GM18868 (cell line): ENCODE measurements at regions not wholly inside any gene's neighbourhood (a gene's known extent, or its start where the extent isn't known, plus 50 kb on each side); places are given as distances from the start of the nearest gene placed in this dataset.

ENCODE experiments used
- ATAC-seq: cut with Tn5 transposase; IDR thresholded peaks from one replicate; pipeline ENCODE4 v1.9.1; 2021; ENCODE audit warnings: mild to moderate bottlenecking, moderate library complexity; ENCODE audit not compliant: unreplicated experiment

- no peak for ATAC-seq
Measured at GRCh38 chr20:43804781-43805180, 78.0 kb upstream of the GTSF1L start.

- ATAC-seq, result no peak
Measured at GRCh38 chr20:43803276-43803675, 76.5 kb upstream of the GTSF1L start.

GRCh38 chr20:43800186-43800585 lies 73.4 kb upstream of the GTSF1L start:
- ATAC-seq, result no peak

GRCh38 chr20:43799741-43800140 lies 72.9 kb upstream of the GTSF1L start:
- no peak for ATAC-seq

GRCh38 chr20:43799150-43799711 lies 72.4 kb upstream of the GTSF1L start:
- ATAC-seq, result no peak

- no peak for ATAC-seq
Measured at GRCh38 chr20:43798291-43799149, 71.7 kb upstream of the GTSF1L start.

GRCh38 chr20:43794326-43794725 lies 67.5 kb upstream of the GTSF1L start:
- no peak for ATAC-seq

GRCh38 chr20:43789593-43789992 lies 62.8 kb upstream of the GTSF1L start:
- peak; percentile 61 for ATAC-seq

GRCh38 chr20:43787937-43788336 lies 61.1 kb upstream of the GTSF1L start:
- no peak for ATAC-seq

- ATAC-seq, result no peak
Measured at GRCh38 chr20:43786885-43787284, 60.1 kb upstream of the GTSF1L start.

- ATAC-seq, result no peak
Measured at GRCh38 chr20:43781215-43781614, 54.4 kb upstream of the GTSF1L start.

GRCh38 chr20:43778375-43778774 lies 51.6 kb upstream of the GTSF1L start:
- no peak for ATAC-seq

- no peak for ATAC-seq
Measured at GRCh38 chr20:43776691-43777090, 49.9 kb upstream of the GTSF1L start.
